Activated B cell treated with CpG ODN at 0.5 μM for 24 hours (primary cell): ENCODE measurements at regions not wholly inside any gene's neighbourhood (a gene's known extent, or its start where the extent isn't known, plus 50 kb on each side); places are given as distances from the start of the nearest gene placed in this dataset.
"Not testable (repeated sequence)": the region's sequence is repeated elsewhere in the genome, so short reads cannot be mapped to it uniquely, and the experiment has no call there.

Experiments used
- ATAC-seq: fragments of 200-7000 bp; cut with Tn5 transposase; one replicate; pipeline ENCODE4 v1.10.0; 2021; ENCODE audit warnings: low read depth, mild to moderate bottlenecking, moderate library complexity
- CTCF ChIA-PET: fragments of 350-600 bp; sonication (Branson Sonifier 250); formaldehyde crosslinking; loops from one replicate; lab custom pipeline; 2021; ENCODE audit warnings: antibody characterized with exemption; lab: Charles Lee
- POLR2A ChIA-PET: fragments of 350-600 bp; sonication (Branson Sonifier 250); formaldehyde crosslinking; loops from one replicate; lab custom pipeline; 2021; ENCODE audit warnings: antibody characterized with exemption; lab: Charles Lee
- DNase-seq: peaks from one replicate; pipeline ENCODE4 v3.0.0; 2022
- H3K27ac Mint-ChIP-seq: one replicate; pipeline ENCODE4 v1.8.0; 2020; ENCODE audit warnings: mixed read lengths
- H3K27me3 Mint-ChIP-seq: one replicate; pipeline ENCODE4 v1.8.0; 2021; ENCODE audit warnings: mixed read lengths
- H3K36me3 Mint-ChIP-seq: one replicate; pipeline ENCODE4 v1.8.0; 2021; ENCODE audit warnings: low read depth, mixed read lengths
- H3K4me1 Mint-ChIP-seq: one replicate; pipeline ENCODE4 v1.8.0; 2021; ENCODE audit warnings: mixed read lengths
- H3K4me3 Mint-ChIP-seq: one replicate; pipeline ENCODE4 v1.8.0; 2020; ENCODE audit warnings: mild to moderate bottlenecking, mixed read lengths
- H3K9me3 Mint-ChIP-seq: one replicate; pipeline ENCODE4 v1.8.0; 2020; ENCODE audit warnings: mixed read lengths
- CTCF ChIP-seq: fragments of 200-600 bp; IDR thresholded peaks from one replicate; pipeline ENCODE4 v1.8.0; 2022; ENCODE audit warnings: antibody characterized with exemption, mild to moderate bottlenecking
- intact Hi-C: fragments of 100-400 bp; cut with micrococcal nuclease; formaldehyde crosslinking; loops from one replicate; pipeline ENCODE4 v1.15.1; 2024

GRCh38 chr18:60910534-60910933 is 422.7 kb upstream of the CDH20 start:
- DNase-seq (no peak), ATAC-seq (no peak)
- Mint-ChIP-seq H3K4me3 (no peak overlapping the region), H3K27ac (no peak overlapping the region), H3K36me3 (no peaks in the 10 kb centered on the region), H3K9me3 (no peaks in the 10 kb centered on the region), H3K27me3 (no peaks in the 10 kb centered on the region), H3K4me1 (no peaks in the 10 kb centered on the region)
- intact Hi-C loops: no loop called here
- ChIA-PET CTCF (no interaction called here), POLR2A (no interaction called here)
- no peak for TF ChIP-seq CTCF

- H3K27me3 Mint-ChIP-seq: no peaks in the 10 kb centered on the region
- H3K4me1 Mint-ChIP-seq: no peaks in the 10 kb centered on the region
- no peak overlapping the region for H3K27ac Mint-ChIP-seq
- DNase-seq (no peak), ATAC-seq (no peak)
- POLR2A ChIA-PET: no interaction called here
- no peak overlapping the region for H3K4me3 Mint-ChIP-seq
- intact Hi-C loops: no loop called here
- no peaks in the 10 kb centered on the region for H3K9me3 Mint-ChIP-seq
- no peak for TF ChIP-seq CTCF
- CTCF ChIA-PET: no interaction called here
- H3K36me3 Mint-ChIP-seq: no peaks in the 10 kb centered on the region
Observed at GRCh38 chr18:60911504-60911903, 421.7 kb upstream of the CDH20 start.

DNA sequence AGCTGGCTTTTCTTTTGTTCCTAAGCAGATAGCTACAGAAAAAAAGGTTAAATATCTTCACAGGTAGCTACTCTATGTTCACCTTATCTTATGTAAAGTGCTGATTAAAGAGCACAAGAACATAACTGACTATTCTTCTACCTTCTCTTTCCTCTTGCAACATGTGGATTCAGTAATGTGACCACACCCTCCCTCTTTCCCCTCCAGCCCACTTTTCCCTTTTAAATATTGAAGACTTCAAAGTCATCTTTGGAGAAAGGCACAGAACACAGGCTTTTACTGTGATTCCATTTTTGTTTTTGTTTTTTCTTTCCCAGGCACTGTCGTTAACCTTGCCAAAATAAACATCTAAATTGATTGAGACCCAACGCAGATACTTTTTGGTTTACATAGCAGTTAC is 418.1 kb upstream of the CDH20 start:
- no peak for ATAC-seq
- Mint-ChIP-seq H3K4me3 (no peak overlapping the region), H3K27me3 (no peaks in the 10 kb centered on the region), H3K9me3 (peaks cover 2% of the 10 kb centered on the region), H3K36me3 (no peaks in the 10 kb centered on the region), H3K27ac (no peak overlapping the region), H3K4me1 (no peaks in the 10 kb centered on the region)
- DNase-seq: no peak
- intact Hi-C loops: no loop called here
- ChIA-PET CTCF (no interaction called here), POLR2A (no interaction called here)
- no peak for TF ChIP-seq CTCF

- H3K27me3 Mint-ChIP-seq, H3K27ac Mint-ChIP-seq, intact Hi-C loops, ATAC-seq, H3K9me3 Mint-ChIP-seq, H3K36me3 Mint-ChIP-seq, H3K4me3 Mint-ChIP-seq, CTCF ChIA-PET, POLR2A ChIA-PET, H3K4me1 Mint-ChIP-seq, DNase-seq: not testable (repeated sequence)
Observed at GRCh38 chr18:60918862-60919261, 414.4 kb upstream of the CDH20 start.

GRCh38 chr18:60925892-60926291 is 407.3 kb upstream of the CDH20 start:
- intact Hi-C loops: no loop called here
- Mint-ChIP-seq H3K4me3 (no peak overlapping the region), H3K9me3 (peaks cover 7% of the 10 kb centered on the region), H3K27me3 (no peaks in the 10 kb centered on the region), H3K36me3 (no peaks in the 10 kb centered on the region), H3K4me1 (no peaks in the 10 kb centered on the region), H3K27ac (no peak overlapping the region)
- ChIA-PET CTCF (no interaction called here), POLR2A (no interaction called here)
- DNase-seq (no peak), ATAC-seq (no peak)
- TF ChIP-seq CTCF: no peak

DNA sequence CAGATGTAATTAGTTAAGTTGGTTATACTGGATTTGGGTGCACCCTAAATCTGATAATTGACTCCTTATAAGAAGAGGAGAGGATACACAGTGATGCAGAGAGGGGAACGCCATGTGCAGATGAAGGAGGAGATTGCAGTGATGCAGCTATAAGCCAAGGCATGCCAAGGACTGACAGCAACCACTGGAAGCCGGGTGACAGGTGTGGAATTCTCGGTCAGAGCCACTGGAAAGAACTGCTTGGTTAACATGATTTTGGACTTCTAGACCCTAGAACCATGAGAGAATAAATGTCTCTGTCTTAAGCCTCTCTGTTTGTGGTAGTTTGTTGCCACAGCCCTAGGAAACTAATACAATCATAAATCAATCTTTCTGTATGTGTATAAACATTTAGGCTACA is 403.3 kb upstream of the CDH20 start:
- CTCF ChIA-PET: no interaction called here
- POLR2A ChIA-PET: no interaction called here
- intact Hi-C loops: no loop called here
- DNase-seq (no peak), ATAC-seq (no peak)
- TF ChIP-seq CTCF: no peak
- Mint-ChIP-seq H3K4me3 (no peak overlapping the region), H3K27me3 (no peaks in the 10 kb centered on the region), H3K27ac (no peak overlapping the region), H3K4me1 (no peaks in the 10 kb centered on the region), H3K36me3 (no peaks in the 10 kb centered on the region), H3K9me3 (peaks cover 7% of the 10 kb centered on the region)
